ENCODE measurements at regions not wholly inside any gene's neighbourhood (a gene's known extent, or its start where the extent isn't known, plus 50 kb on each side); places are given as distances from the start of the nearest gene placed in this dataset.

- Histone ChIP-seq H3K79me2 (ENCODE audit: control insufficient read depth, insufficient read depth, low read length) (no peaks in the 10 kb centered on the region), H3K9ac (replicated peaks; ENCODE audit: extremely low read depth, insufficient read depth, low read length) (no peak overlapping the region), H3K4me1 (ENCODE audit: control insufficient read depth, extremely low read depth, insufficient read depth, low read length) (no peaks in the 10 kb centered on the region), H3K4me2 (ENCODE audit: insufficient read depth, low read length) (no peak overlapping the region), H3K27ac (ENCODE audit: insufficient read depth, low read depth, low read length) (no peak overlapping the region), H3K27me3 (ENCODE audit: control insufficient read depth in 2 of 2, insufficient read depth in 2 of 2, low read length in 2 of 2) (no peaks in the 10 kb centered on the region), H4K20me1 (replicated peaks; ENCODE audit: control insufficient read depth, extremely low read depth, insufficient read depth, low read length) (no peaks in the 10 kb centered on the region), H2AFZ (ENCODE audit: low read depth, low read length) (no peak overlapping the region), H3K4me3 (replicated peaks in 1 of 3; ENCODE audit: insufficient read depth in 1 of 3, low read depth in 1 of 3, low read length in 3 of 3) (no peak overlapping the region), H3K36me3 (ENCODE audit: control insufficient read depth in 2 of 2, extremely low read depth in 1 of 2, insufficient read depth in 2 of 2, low read length in 2 of 2) (no peaks in the 10 kb centered on the region), H3K9me1 (replicated peaks; ENCODE audit: control insufficient read depth, extremely low read depth, insufficient read depth, low read length) (no peaks in the 10 kb centered on the region), H3K9me3 (replicated peaks; ENCODE audit: control insufficient read depth, insufficient read depth, low read length) (no peaks in the 10 kb centered on the region)
- FAIRE-seq = no peak
- dilution Hi-C loops (cut with MboI; ENCODE audit: extremely low pct_ligation_motif_present, low sequenced_read_pairs) (no loop called here), intact Hi-C loops (cut with micrococcal nuclease) (no loop called here)
- no TSS peak for BruUV-seq (replicated peaks)
- DNase-seq (ENCODE audit: low read depth, low spot score) = no peak
- TF ChIP-seq EZH2 (IDR thresholded peaks at IDR 0.05; ENCODE audit: borderline replicate concordance, low read depth, low read length, severe bottlenecking) = no peak
- CTCF ChIA-PET = interaction anchor here (0.7 to 2.8 kb wide), 4 partner anchors 18 to 736 kb away, joined by 3 to 16 read pairs (median 3); no protein-coding TSS in a partner anchor
- POLR2A ChIA-PET = no interaction called here
Observed at GRCh38 chr9:71302776-71303175, 181.4 kb upstream of the TRPM3 start.

DNA sequence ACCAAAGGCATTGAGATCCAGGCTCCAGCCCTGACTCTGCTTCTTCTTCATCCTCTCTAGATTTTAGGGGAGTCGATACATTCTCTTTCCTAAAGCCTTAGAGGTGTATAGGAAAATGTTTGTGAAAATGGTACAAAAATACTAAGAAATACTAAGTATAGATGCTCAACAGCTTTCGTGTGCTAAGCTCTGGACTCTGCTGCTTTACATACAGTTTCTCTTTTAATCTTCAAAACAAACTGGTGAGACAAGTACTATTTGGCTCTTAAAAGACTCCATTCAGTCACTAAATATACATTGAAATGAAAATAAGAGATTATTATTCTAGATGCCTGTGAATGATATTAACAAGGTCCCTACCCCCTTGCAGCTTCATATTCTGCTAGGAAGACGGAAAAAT, 174.5 kb upstream of the TRPM3 start:
- no peak for DNase-seq (ENCODE audit: low read depth, low spot score)
- ChIA-PET CTCF (interaction anchor here (1.2 to 1.8 kb wide), 3 partner anchors 12 to 729 kb away, joined by 3 to 8 read pairs (median 5); no protein-coding TSS in a partner anchor), POLR2A (no interaction called here)
- no peak overlapping the region for H3K9ac ChIP-seq (replicated peaks; ENCODE audit: extremely low read depth, insufficient read depth, low read length)
- H3K4me2 ChIP-seq (ENCODE audit: insufficient read depth, low read length) = no peak overlapping the region
- H3K27me3 ChIP-seq (ENCODE audit: control insufficient read depth in 2 of 2, insufficient read depth in 2 of 2, low read length in 2 of 2) = no peaks in the 10 kb centered on the region
- no peak for FAIRE-seq
- no peak overlapping the region for H2AFZ ChIP-seq (ENCODE audit: low read depth, low read length)
- H3K4me3 ChIP-seq (replicated peaks in 1 of 3; ENCODE audit: insufficient read depth in 1 of 3, low read depth in 1 of 3, low read length in 3 of 3) = no peak overlapping the region
- H3K36me3 ChIP-seq (ENCODE audit: control insufficient read depth in 2 of 2, extremely low read depth in 1 of 2, insufficient read depth in 2 of 2, low read length in 2 of 2) = no peaks in the 10 kb centered on the region
- BruUV-seq (replicated peaks) = no TSS peak
- no peaks in the 10 kb centered on the region for H3K9me3 ChIP-seq (replicated peaks; ENCODE audit: control insufficient read depth, insufficient read depth, low read length)
- H3K9me1 ChIP-seq (replicated peaks; ENCODE audit: control insufficient read depth, extremely low read depth, insufficient read depth, low read length) = no peaks in the 10 kb centered on the region
- dilution Hi-C loops (cut with MboI; ENCODE audit: extremely low pct_ligation_motif_present, low sequenced_read_pairs) (no loop called here), intact Hi-C loops (cut with micrococcal nuclease) (no loop called here)
- no peak overlapping the region for H3K27ac ChIP-seq (ENCODE audit: insufficient read depth, low read depth, low read length)
- no peaks in the 10 kb centered on the region for H3K4me1 ChIP-seq (ENCODE audit: control insufficient read depth, extremely low read depth, insufficient read depth, low read length)
- no peaks in the 10 kb centered on the region for H3K79me2 ChIP-seq (ENCODE audit: control insufficient read depth, insufficient read depth, low read length)
- H4K20me1 ChIP-seq (replicated peaks; ENCODE audit: control insufficient read depth, extremely low read depth, insufficient read depth, low read length) = no peaks in the 10 kb centered on the region
- TF ChIP-seq POLR2AphosphoS5 (IDR thresholded peaks at IDR 0.05; ENCODE audit: insufficient read depth, low read depth, low read length) (no peak), FOS (IDR thresholded peaks at IDR 0.05; ENCODE audit: borderline replicate concordance, insufficient read depth, low read length) (no peak), POLR2A (IDR thresholded peaks at IDR 0.05; ENCODE audit: low read depth, low read length) (no peak), JUN (IDR thresholded peaks at IDR 0.05; ENCODE audit: borderline replicate concordance, insufficient read depth, insufficient read length, low read depth) (no peak), MYC (IDR thresholded peaks at IDR 0.05; ENCODE audit: low read depth, low read length) (no peak), GATA2 (IDR thresholded peaks at IDR 0.05; ENCODE audit: insufficient read depth, insufficient read length, low read depth, low read length) (no peak), EZH2 (IDR thresholded peaks at IDR 0.05; ENCODE audit: borderline replicate concordance, low read depth, low read length, severe bottlenecking) (no peak), MAX (IDR thresholded peaks at IDR 0.05; ENCODE audit: insufficient read depth, insufficient read length) (no peak)
- TF ChIP-seq, protein P1, sequence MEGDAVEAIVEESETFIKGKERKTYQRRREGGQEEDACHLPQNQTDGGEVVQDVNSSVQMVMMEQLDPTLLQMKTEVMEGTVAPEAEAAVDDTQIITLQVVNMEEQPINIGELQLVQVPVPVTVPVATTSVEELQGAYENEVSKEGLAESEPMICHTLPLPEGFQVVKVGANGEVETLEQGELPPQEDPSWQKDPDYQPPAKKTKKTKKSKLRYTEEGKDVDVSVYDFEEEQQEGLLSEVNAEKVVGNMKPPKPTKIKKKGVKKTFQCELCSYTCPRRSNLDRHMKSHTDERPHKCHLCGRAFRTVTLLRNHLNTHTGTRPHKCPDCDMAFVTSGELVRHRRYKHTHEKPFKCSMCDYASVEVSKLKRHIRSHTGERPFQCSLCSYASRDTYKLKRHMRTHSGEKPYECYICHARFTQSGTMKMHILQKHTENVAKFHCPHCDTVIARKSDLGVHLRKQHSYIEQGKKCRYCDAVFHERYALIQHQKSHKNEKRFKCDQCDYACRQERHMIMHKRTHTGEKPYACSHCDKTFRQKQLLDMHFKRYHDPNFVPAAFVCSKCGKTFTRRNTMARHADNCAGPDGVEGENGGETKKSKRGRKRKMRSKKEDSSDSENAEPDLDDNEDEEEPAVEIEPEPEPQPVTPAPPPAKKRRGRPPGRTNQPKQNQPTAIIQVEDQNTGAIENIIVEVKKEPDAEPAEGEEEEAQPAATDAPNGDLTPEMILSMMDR (IDR thresholded peaks at IDR 0.05; ENCODE audit: extremely low read depth in 1 of 2, insufficient read depth in 1 of 2, low read depth in 1 of 2, low read length in 2 of 2) = no peak

All from endothelial cell of umbilical vein (primary cell).